ENCODE measurements at regions not wholly inside any gene's neighbourhood (a gene's known extent, or its start where the extent isn't known, plus 50 kb on each side); places are given as distances from the start of the nearest gene placed in this dataset.

DNA sequence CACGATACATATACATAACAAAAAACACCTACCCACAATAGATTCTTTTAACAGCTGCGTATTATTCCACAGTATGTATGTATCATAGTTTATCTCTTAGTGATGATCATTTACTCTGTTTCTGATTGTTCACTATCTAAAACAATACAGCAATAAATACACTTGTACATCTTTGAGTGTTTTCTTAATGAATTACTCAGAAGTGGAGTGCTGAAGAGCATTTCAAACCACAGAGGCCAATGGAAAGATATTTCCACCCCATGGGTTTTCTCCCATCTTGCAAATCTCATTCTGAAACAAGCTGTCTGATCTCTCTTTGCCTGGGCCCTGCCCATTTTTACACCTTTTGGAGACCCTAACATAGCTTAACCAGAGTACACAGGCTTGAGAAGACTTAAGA lies 113.8 kb upstream of the KLF7 start:
- H3K4me3 ChIP-seq = no peak overlapping the region
- no peak for DNase-seq
- H3K27me3 ChIP-seq = no peaks in the 10 kb centered on the region
- TF ChIP-seq POLR2A (IDR thresholded peaks at IDR 0.05) (no peak), EP300 (IDR thresholded peaks at IDR 0.05) (no peak), POLR2AphosphoS5 (IDR thresholded peaks at IDR 0.05) (no peak)
- TF ChIP-seq, protein P1, sequence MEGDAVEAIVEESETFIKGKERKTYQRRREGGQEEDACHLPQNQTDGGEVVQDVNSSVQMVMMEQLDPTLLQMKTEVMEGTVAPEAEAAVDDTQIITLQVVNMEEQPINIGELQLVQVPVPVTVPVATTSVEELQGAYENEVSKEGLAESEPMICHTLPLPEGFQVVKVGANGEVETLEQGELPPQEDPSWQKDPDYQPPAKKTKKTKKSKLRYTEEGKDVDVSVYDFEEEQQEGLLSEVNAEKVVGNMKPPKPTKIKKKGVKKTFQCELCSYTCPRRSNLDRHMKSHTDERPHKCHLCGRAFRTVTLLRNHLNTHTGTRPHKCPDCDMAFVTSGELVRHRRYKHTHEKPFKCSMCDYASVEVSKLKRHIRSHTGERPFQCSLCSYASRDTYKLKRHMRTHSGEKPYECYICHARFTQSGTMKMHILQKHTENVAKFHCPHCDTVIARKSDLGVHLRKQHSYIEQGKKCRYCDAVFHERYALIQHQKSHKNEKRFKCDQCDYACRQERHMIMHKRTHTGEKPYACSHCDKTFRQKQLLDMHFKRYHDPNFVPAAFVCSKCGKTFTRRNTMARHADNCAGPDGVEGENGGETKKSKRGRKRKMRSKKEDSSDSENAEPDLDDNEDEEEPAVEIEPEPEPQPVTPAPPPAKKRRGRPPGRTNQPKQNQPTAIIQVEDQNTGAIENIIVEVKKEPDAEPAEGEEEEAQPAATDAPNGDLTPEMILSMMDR (IDR thresholded peaks at IDR 0.05) = no peak
- no peak overlapping the region for H3K27ac ChIP-seq
- 79 to 95% (median 91%) methylated on average over 2 of the region's 2 CpGs for WGBS, 5 donors
- no peaks in the 10 kb centered on the region for H3K36me3 ChIP-seq
- intact Hi-C loops (cut with DNase I; ENCODE audit: low total_unique reads) = no loop called here
- no peaks in the 10 kb centered on the region for H3K9me3 ChIP-seq
- peaks cover 0 to 5% (median 1%) of the 10 kb centered on the region in 4 donors for H3K4me1 ChIP-seq

DNA sequence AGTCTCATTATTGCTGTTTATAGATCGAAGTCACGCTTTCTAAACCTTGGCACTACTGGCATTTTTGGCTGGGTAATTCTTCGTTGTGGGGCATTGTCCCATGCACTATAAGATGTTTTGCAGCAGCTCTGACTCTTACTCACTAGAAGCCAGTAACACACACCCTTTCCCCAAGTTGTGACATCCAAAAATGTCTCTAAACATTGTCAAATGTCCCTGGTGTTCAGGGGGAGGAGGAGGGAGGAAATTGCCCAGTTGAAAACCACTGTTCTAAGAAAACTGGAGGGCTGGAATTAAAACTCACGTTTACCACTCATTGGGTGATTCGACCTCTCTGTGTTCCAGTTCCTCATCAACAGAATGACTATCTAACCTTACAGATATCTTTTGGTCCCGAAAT lies 115.7 kb upstream of the KLF7 start:
- DNase-seq = no peak
- no peak overlapping the region for H3K4me3 ChIP-seq
- no peaks in the 10 kb centered on the region for H3K36me3 ChIP-seq
- intact Hi-C loops (cut with DNase I; ENCODE audit: low total_unique reads) = no loop called here
- no peaks in the 10 kb centered on the region for H3K9me3 ChIP-seq
- WGBS, 5 donors = 82 to 92% (median 85%) methylated on average over 6 of the region's 6 CpGs
- H3K27ac ChIP-seq = no peak overlapping the region
- H3K4me1 ChIP-seq = peaks cover 0 to 12% (median 7%) of the 10 kb centered on the region in 4 donors
- no peak for TF ChIP-seq EP300 (IDR thresholded peaks at IDR 0.05)
- TF ChIP-seq, protein P1 (IDR thresholded peaks at IDR 0.05) = no peak
- no peak for TF ChIP-seq POLR2AphosphoS5 (IDR thresholded peaks at IDR 0.05)
- TF ChIP-seq POLR2A (IDR thresholded peaks at IDR 0.05) = no peak
- H3K27me3 ChIP-seq = no peaks in the 10 kb centered on the region

DNA sequence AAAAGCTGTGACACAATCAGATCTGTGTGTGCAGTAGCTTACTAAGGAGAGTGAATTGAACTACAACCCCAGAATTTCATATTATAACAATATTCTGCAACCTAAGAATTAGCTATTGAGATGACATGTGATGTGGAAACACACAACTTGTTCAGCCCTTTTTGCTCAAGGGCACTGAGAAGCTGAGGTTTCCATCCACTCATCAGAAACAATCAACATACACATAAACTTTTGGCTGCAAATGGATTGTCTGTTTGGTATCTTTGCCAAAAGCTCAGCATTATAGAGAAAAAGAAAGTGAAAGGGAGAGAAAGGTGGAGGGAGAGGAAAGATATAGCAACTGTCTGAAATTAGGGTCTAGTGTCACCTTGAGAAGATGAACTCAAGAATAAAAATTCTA lies 117.2 kb upstream of the KLF7 start:
- Histone ChIP-seq H3K9me3 (no peaks in the 10 kb centered on the region), H3K27ac (no peak overlapping the region), H3K36me3 (no peaks in the 10 kb centered on the region), H3K4me3 (no peak overlapping the region), H3K27me3 (no peaks in the 10 kb centered on the region), H3K4me1 (peaks cover 0 to 12% (median 7%) of the 10 kb centered on the region in 4 donors)
- intact Hi-C loops (cut with DNase I; ENCODE audit: low total_unique reads) = no loop called here
- DNase-seq = no peak
- TF ChIP-seq, protein P1 (IDR thresholded peaks at IDR 0.05) = no peak
- TF ChIP-seq POLR2AphosphoS5 (IDR thresholded peaks at IDR 0.05) (no peak), POLR2A (IDR thresholded peaks at IDR 0.05) (no peak), EP300 (IDR thresholded peaks at IDR 0.05) (no peak)

DNA sequence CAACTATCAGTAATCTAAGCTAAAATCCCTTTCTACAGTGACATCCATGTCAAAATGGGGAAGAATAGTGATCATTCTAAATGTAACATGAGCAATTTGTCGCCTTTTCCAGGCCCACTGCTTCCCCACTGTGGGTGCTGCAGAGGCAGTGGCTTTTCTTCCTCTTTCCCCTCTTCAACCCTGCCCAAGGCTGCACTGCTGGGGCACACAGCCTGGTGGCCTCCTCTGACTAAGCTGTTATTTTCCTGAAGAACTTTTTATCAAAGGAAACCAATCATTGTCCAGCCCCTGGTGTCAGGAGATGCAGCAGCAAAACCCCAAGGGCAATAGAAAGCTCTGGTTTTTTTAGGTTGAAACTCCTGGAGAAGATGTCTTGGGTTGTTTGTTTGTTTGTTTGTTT lies 117.6 kb upstream of the KLF7 start:
- Histone ChIP-seq H3K4me1 (peaks cover 0 to 12% (median 7%) of the 10 kb centered on the region in 4 donors), H3K27ac (no peak overlapping the region), H3K36me3 (no peaks in the 10 kb centered on the region), H3K4me3 (no peak overlapping the region), H3K9me3 (no peaks in the 10 kb centered on the region), H3K27me3 (no peaks in the 10 kb centered on the region)
- no peak for DNase-seq
- 67 to 88% (median 76%) methylated on average over 1 of the region's 1 CpG for WGBS, 5 donors
- intact Hi-C loops (cut with DNase I; ENCODE audit: low total_unique reads) = no loop called here
- TF ChIP-seq EP300 (IDR thresholded peaks at IDR 0.05) (no peak), POLR2A (IDR thresholded peaks at IDR 0.05) (no peak), POLR2AphosphoS5 (IDR thresholded peaks at IDR 0.05) (no peak)
- TF ChIP-seq, protein P1 (IDR thresholded peaks at IDR 0.05) = no peak

Measured in stomach (tissue), 8 donors.